ENCODE measurements at regions not wholly inside any gene's neighbourhood (a gene's known extent, or its start where the extent isn't known, plus 50 kb on each side); places are given as distances from the start of the nearest gene placed in this dataset.

DNA sequence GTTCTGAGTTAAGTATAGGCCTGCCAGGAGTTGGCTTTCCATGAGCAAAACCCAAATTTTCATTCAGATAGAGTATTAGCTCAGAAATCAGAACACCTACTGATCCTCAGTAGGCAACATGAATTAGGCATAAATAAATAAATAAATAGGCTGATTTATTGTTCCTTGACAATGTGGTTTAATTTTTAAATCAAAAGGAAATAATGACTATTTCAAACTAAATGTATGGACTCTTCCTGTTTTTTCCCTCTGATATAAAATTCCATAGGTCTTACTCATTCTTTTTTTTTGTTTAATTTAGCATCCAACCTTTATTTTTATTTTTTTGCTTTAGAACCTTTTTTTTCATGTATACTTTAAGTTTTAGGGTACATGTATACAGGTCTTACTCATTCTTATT lies 140.2 kb upstream of the ITGA6 start:
- Histone ChIP-seq H4K20me1 (ENCODE audit: control insufficient read depth, insufficient read depth, low read depth, low read length) (no peaks in the 10 kb centered on the region), H3K27ac (ENCODE audit: low read depth, low read length) (no peak overlapping the region), H3K9me3 (ENCODE audit: control insufficient read depth, insufficient read depth, low read length) (no peaks in the 10 kb centered on the region), H3K9me2 (replicated peaks; ENCODE audit: control insufficient read depth, low read length) (no peaks in the 10 kb centered on the region), H3F3A (ENCODE audit: control insufficient read depth, insufficient read depth) (no peaks in the 10 kb centered on the region), H3K79me2 (ENCODE audit: control insufficient read depth, low read length) (no peaks in the 10 kb centered on the region), H3K4me2 (ENCODE audit: low read length) (no peak overlapping the region), H3K27me3 (ENCODE audit: control insufficient read depth, low read length) (no peaks in the 10 kb centered on the region), H3K4me3 (ENCODE audit: low read length) (no peak overlapping the region), H3K36me3 (ENCODE audit: control insufficient read depth, low read length) (no peaks in the 10 kb centered on the region), H3K4me1 (ENCODE audit: control insufficient read depth, low read length) (no peaks in the 10 kb centered on the region)
- TF ChIP-seq, protein P1, sequence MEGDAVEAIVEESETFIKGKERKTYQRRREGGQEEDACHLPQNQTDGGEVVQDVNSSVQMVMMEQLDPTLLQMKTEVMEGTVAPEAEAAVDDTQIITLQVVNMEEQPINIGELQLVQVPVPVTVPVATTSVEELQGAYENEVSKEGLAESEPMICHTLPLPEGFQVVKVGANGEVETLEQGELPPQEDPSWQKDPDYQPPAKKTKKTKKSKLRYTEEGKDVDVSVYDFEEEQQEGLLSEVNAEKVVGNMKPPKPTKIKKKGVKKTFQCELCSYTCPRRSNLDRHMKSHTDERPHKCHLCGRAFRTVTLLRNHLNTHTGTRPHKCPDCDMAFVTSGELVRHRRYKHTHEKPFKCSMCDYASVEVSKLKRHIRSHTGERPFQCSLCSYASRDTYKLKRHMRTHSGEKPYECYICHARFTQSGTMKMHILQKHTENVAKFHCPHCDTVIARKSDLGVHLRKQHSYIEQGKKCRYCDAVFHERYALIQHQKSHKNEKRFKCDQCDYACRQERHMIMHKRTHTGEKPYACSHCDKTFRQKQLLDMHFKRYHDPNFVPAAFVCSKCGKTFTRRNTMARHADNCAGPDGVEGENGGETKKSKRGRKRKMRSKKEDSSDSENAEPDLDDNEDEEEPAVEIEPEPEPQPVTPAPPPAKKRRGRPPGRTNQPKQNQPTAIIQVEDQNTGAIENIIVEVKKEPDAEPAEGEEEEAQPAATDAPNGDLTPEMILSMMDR (IDR thresholded peaks at IDR 0.05; ENCODE audit: low read depth, low read length, poor library complexity, severe bottlenecking) = no peak
- TF ChIP-seq EZH2phosphoT487 (IDR thresholded peaks at IDR 0.05; ENCODE audit: borderline replicate concordance, low read length) = no peak

DNA sequence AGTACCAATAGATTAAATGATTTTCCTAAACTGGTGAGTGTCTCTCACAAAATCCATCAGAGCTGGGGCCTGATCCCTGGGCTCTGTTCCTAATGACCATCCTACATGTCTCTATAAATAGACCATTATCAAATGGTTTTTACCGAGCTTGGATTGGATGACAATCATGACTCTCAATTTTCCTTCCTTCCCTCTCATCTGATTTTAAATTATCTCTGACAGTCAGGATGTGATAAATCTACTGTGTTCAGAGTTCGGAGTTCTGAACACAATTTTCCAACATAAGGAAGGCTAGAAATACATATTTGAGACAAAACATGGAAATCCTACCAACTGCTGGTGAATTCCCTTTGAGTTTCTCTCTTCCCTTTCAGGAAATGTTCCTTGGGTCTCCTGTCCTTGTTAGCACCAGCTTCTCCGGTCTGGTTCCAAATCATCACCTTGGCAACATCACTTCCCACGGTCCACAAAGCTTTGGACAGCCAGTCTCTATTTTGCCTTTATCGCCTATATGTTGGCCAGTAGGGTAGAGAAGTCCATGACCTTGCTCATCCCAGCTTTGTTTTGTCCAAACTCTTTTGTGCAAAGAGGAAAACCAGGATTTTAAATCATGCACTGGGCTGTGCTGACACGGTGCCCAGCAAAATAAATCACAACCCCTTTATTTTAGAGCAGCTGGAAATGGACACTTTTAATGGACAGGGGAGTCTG lies 139.6 kb upstream of the ITGA6 start:
- H4K20me1 ChIP-seq (ENCODE audit: control insufficient read depth, insufficient read depth, low read depth, low read length) = no peaks in the 10 kb centered on the region
- H3K27ac ChIP-seq (ENCODE audit: low read depth, low read length) = no peak overlapping the region
- H3K9me2 ChIP-seq (replicated peaks; ENCODE audit: control insufficient read depth, low read length) = no peaks in the 10 kb centered on the region
- no peaks in the 10 kb centered on the region for H3K27me3 ChIP-seq (ENCODE audit: control insufficient read depth, low read length)
- TF ChIP-seq EZH2phosphoT487 (IDR thresholded peaks at IDR 0.05; ENCODE audit: borderline replicate concordance, low read length) = no peak
- TF ChIP-seq, protein P1 (IDR thresholded peaks at IDR 0.05; ENCODE audit: low read depth, low read length, poor library complexity, severe bottlenecking) = no peak
- no peaks in the 10 kb centered on the region for H3K36me3 ChIP-seq (ENCODE audit: control insufficient read depth, low read length)
- H3F3A ChIP-seq (ENCODE audit: control insufficient read depth, insufficient read depth) = no peaks in the 10 kb centered on the region
- no peaks in the 10 kb centered on the region for H3K79me2 ChIP-seq (ENCODE audit: control insufficient read depth, low read length)
- no peak overlapping the region for H3K4me2 ChIP-seq (ENCODE audit: low read length)
- H3K9me3 ChIP-seq (ENCODE audit: control insufficient read depth, insufficient read depth, low read length) = no peaks in the 10 kb centered on the region
- no peaks in the 10 kb centered on the region for H3K4me1 ChIP-seq (ENCODE audit: control insufficient read depth, low read length)
- H3K4me3 ChIP-seq (ENCODE audit: low read length) = no peak overlapping the region

DNA sequence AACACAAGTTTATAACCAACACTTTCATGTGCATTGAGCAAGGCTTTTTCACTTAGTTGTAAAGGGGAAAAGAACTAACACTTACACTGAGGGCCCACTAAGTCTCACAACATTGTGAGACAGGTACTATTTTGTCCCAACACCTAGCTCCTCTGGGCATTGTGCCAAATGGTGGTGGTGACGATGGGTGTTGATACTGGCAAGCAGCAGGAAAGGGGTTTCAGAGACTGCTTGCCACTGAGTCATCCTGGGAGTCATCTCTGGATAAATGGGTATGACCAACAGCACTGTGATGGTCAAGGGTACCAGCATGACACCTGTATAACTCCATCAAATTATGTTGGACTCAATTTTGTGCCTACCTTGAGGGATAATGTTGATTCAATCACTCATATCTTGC lies 138.8 kb upstream of the ITGA6 start:
- Histone ChIP-seq H3K4me3 (ENCODE audit: low read length) (no peak overlapping the region), H3K27me3 (ENCODE audit: control insufficient read depth, low read length) (no peaks in the 10 kb centered on the region), H3K9me2 (replicated peaks; ENCODE audit: control insufficient read depth, low read length) (no peaks in the 10 kb centered on the region), H3K9me3 (ENCODE audit: control insufficient read depth, insufficient read depth, low read length) (no peaks in the 10 kb centered on the region), H3F3A (ENCODE audit: control insufficient read depth, insufficient read depth) (no peaks in the 10 kb centered on the region), H3K27ac (ENCODE audit: low read depth, low read length) (no peak overlapping the region), H4K20me1 (ENCODE audit: control insufficient read depth, insufficient read depth, low read depth, low read length) (no peaks in the 10 kb centered on the region), H3K36me3 (ENCODE audit: control insufficient read depth, low read length) (no peaks in the 10 kb centered on the region), H3K79me2 (ENCODE audit: control insufficient read depth, low read length) (no peaks in the 10 kb centered on the region), H3K4me1 (ENCODE audit: control insufficient read depth, low read length) (no peaks in the 10 kb centered on the region), H3K4me2 (ENCODE audit: low read length) (no peak overlapping the region)
- TF ChIP-seq EZH2phosphoT487 (IDR thresholded peaks at IDR 0.05; ENCODE audit: borderline replicate concordance, low read length) = no peak
- TF ChIP-seq, protein P1 (IDR thresholded peaks at IDR 0.05; ENCODE audit: low read depth, low read length, poor library complexity, severe bottlenecking) = no peak
